T-helper 1 cell (primary cell): ENCODE measurements at regions not wholly inside any gene's neighbourhood (a gene's known extent, or its start where the extent isn't known, plus 50 kb on each side); places are given as distances from the start of the nearest gene placed in this dataset.

Experiments
- DNase-seq, 5 donors: peaks; one replicate each; pipeline ENCODE4 v3.0.0-alpha.2; 2012 to 2020

- no peak for DNase-seq
These were observed 1210.4 kb upstream of the ACVR2A start for GRCh38 chr2:146634230-146635097.

DNA sequence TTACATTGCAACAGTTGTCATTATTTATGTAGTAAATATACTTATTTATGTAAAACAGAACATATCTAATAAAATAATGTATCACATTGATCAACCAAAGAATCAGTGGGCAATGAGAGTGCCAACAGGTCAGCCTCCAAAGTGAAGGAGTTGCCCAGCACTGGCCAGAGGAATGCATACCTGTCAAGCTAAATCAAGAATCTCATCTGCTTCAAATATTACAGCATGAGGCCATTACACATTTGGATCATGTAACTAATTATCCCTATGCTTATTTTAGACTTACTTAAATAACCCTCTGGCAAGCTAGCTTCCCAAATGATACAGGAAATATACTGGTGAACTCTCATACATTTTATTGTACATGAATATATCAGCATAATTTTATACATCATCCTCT, 1211.7 kb upstream of the ACVR2A start:
- DNase-seq, result no peak

DNA sequence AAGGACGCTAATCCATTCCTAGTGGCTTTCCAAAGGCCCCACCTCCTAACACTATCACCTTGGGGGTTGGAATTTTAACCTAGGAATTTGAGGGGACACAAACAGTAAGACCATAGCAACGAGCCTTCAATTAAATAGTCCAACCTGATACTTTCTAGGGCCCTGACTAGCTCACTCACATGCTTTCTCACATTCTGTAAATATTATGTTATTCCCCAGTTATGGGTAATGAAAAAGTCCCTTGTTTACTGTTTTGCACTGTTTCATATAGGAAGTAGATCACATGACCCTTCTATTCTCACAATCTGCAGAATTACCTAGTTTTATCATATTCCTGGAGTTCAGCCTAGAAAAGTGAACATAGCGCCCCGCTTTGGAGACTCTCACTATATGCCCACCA, 1212.1 kb upstream of the ACVR2A start:
- no peak for DNase-seq

GRCh38 chr2:146624430-146625160, 1220.2 kb upstream of the ACVR2A start:
- DNase-seq, result no peak

DNA sequence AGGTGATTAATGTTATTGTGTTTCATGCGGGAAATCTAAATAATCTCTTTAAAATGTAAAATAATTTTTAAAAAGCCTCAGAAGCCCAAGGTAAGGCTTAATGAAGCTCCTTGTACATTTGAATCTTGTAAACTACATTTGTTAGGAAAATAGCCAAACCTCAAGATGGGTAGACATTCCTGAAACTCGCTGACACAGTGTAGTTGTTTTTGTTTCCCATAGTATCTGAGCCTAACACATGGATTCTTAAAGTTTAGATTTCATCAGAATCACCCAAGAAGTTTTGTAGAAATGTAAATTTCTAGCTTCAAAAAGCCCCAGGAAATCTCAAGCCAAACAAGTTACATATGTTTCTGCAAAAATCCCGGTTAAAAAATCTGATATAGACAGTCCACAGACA, 1221.1 kb upstream of the ACVR2A start:
- no peak for DNase-seq

DNA sequence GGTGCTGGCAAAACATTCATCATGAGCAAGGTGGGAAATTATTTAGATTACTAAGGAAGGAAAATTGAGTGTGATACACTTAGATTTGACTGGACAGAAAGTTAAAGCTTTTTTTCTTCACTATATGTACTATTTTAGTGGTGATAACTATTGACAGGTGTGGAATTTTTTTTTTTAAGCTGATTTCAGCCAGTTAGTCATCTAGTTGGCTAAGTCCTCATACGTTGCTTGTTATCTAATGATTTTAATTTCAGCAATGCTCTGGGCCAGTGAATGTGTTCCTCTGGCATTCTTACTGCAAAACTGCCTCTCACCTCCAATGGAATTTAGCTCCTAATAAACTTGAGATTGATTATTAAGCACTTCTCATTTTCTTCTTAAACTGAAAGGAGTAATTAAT, 1223.2 kb upstream of the ACVR2A start:
- no peak for DNase-seq

DNA sequence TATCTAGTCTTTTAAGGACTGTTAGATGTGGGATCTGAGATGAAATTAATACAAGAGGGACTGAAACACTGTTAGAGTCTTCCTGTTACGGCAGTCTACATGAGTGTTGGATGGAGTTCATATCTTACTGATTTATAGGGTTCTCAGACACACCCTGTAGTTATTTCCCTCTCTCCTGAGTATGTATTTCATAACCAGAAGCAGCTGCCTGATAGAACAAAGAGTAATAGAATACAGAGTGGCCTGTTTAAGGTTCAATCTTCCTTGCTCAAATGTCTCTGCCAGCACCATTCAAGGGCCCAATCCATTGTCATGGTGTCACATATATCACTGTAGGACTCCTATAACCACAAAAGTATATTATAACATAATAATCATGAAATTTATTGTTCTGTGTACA, 1229.1 kb upstream of the ACVR2A start:
- DNase-seq, result no peak

DNA sequence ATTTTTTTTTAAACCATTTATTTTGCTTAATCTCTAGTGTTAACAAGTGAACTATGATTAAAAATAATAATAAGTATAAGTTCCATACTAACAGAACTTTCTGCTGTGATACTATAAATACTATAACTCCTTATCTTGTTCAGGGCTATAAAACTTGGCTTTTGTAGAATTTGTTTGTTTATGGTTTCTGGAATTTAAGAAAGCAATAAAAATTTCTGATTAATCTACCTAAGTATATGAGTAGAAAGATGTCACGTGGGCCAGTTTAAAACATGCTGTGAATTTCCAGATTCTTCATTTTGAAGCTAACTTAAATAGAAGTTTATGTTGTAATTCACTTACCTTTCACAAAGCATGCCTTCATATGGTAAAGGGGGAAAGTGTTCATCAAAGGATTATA, 1236.3 kb upstream of the ACVR2A start:
- no peak for DNase-seq

DNA sequence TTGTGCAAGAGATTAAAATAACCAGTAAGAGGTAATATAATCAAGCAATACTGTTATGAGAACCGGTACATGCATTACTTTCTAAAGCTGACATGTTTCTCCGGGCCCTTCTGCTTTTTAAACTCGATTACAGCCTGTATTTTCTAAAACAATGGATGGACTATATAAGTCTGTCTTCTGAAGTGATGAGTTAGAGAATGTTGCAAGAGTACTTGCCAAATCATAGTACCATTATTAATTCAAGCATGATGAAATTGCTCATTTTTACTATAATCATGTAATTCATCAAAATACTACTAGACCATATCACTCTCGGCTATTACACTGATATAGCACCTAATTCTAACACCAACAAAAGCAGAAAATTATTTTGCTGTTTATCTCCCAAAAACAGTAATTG, 1240.3 kb upstream of the ACVR2A start:
- no peak for DNase-seq

DNA sequence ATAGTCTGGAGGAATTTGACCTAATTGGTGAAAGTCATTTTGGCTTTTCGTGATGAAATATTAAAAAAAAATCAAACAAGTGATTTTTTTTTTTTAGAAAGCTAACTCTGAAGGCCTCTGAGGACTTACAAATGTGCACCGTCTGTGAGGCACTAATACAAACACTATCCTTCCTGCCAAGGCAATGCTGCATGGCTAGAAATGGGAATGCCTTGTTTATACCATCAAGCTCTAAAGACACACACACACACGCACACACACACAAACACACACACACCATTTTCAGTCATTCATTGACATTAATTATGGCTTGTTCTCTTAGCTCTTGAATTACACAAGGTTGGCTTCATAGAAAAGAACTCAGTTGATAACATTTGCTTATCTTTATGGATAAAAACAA, 1242.0 kb upstream of the ACVR2A start:
- DNase-seq, result no peak

GRCh38 chr2:146602383-146602782, 1242.4 kb upstream of the ACVR2A start:
- no peak for DNase-seq

DNA sequence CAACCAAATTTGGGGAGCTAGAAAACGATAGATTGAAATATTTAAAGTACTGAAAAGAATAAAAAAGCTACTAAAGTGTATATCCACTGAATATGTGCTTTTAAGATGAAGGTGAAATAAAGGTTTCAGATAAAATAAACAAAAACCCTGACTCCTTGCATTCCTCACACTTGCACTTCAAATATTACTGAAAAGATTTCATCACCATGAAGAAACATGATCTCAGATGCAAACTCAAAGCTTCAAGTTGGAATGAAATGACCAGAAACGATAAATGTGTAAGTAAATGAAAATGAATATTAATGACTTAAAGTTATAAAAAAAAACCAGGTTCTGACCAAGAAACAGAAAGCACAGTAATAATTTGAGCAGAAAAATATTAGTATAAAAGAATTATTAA, 1246.0 kb upstream of the ACVR2A start:
- no peak for DNase-seq

- no peak for DNase-seq
These were observed 1247.5 kb upstream of the ACVR2A start for GRCh38 chr2:146597291-146597690.

- no peak for DNase-seq
These were observed 1252.9 kb upstream of the ACVR2A start for GRCh38 chr2:146591908-146592307.

- no peak for DNase-seq
These were observed 1257.5 kb upstream of the ACVR2A start for GRCh38 chr2:146587291-146587713.

DNA sequence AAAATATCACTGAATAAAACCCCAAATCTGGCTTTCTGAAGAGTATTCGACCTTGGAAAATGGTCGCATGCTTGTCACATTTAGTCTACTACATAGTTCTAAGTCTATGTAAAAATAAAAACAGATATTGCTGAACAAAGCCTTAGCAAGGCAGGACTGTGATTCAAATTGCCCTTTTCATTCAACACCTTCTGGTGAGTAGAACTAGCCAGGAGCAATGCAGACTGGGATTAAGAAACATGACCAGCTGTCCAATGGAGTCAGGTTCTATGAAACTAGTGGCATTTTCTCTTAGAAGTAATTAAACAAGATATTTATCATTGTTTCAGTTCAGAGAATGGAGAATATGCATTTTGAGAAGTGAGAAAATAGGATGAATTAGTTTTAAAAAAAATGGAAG, 1260.5 kb upstream of the ACVR2A start:
- DNase-seq, result no peak

DNA sequence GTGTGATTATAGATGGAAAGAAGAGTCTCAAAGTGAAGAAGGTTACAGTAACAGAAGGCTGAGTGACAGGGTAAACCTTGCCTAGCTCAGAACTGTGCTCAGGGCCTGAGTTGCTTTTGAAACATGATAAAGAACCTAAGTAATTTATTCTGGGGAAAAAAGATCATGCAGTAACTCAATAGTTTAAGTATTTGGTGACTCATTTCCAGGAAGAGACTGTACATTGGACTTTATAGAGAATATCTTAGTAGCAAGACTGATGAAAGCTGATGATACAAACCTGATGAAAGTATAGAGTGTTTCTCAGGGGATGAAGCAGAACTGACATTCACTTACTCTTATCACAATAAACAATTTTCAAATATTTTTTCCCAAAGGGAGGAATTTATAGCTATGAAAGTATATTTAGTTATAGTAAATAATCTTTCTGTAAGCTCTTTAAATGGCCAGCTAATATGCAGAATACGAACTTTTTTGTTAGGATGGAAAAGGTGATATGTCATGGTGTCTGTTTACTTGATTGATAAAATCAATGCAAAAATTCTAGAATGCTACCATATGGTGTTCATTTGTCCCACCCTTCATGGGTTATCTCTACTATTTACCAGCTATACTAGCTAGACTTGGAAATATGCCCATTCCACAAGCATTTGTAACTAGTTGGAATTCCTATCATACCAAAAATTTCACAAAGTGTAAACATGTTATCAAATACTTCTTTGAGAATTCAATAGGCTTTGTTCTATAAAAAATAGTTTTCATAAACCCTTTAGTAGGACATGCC, 1265.5 kb upstream of the ACVR2A start:
- no peak for DNase-seq

DNA sequence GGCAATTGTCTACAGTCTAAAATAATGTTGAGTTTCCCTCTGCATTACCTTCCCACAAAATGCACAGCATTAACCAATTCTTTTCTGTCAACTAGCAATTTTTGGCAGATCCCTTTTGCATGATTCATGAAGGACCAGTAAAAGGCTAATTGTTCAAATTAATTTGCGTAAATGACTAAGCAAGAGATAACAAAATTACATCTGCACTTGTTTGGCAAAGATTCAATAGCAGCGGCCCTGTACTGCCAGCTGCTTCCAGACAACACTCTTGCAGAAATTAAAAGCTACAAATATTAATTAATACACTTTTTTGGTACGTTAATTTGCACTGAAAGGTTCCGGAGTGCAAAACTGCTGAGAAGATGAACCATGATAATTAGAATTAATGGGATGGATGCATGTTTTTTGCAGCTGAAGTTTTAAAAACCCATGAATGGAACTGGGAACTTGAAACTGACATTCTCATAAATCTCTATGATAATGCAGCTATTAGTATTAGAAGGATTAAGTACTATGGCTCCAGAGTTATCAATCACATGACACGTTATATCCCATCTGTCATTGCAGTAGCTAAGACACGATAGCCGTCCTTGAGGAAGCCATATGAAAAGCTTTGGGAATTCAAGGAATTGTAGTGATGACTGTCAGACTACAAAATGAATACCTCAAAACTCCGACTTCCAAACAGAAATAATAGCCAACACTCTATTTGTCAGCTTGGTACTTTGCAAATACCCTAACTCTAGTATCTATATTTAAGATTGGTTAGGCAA, 1268.3 kb upstream of the ACVR2A start:
- DNase-seq, result no peak

DNA sequence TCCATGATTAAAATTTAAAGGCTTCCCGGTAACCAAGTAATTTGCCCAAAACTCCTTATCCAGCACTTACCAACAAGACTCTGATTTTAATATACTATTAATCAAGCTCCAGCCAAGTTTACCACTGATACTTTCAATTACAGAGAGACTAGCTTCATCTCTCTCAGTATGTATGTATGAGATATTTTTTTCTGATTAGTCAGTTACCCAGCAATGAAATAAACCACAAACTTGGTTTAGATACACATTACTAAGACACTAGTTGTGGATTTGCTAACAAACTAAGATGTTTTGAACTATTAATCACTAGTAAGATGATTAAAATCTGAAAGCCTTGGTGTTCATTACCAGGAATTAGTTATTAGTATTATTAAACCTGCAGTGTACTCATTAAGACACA, 1272.2 kb upstream of the ACVR2A start:
- no peak for DNase-seq

GRCh38 chr2:146561996-146562395, 1282.8 kb upstream of the ACVR2A start:
- no peak for DNase-seq

DNA sequence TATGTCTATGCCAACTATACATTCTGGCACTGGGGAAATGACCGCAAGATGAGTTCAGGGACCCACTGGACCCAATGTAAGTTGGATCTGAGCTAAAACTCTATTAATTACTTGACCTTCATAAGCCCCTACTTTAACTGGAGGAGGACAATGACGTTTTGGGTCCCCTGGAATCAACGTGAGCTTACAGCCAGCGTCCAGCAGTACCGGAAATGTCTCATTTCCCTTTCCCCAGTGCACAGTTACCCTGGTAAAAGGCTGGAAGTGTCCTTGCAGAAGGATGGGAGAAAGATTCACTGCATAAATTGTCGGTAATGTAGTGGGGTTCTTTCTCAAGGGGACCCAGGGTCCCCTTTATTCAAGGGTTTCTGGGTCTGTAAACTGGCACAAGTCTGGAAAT, 1297.6 kb upstream of the ACVR2A start:
- DNase-seq, result no peak

DNA sequence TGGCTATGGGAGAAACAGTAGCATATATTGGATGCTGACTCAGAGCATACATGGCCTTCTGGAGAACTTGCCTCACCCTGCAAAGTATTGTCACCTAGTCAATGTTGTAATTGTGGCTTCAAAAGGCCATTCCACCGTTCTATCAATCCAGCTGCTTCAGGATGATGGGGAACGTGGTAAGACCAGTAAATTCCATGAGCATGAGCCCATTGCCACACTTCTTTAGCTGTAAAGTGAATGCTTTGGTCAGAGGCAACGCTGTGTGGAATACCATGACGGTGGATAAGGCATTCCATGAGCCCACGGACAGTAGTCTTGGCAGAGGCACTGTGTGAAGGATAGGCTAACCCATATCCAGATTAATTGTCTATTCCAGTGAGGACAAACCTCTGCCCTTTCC, 1300.1 kb upstream of the ACVR2A start:
- DNase-seq, result no peak

GRCh38 chr2:146541896-146542295, 1302.9 kb upstream of the ACVR2A start:
- no peak for DNase-seq
